HEK293T (cell line): ENCODE measurements at regions not wholly inside any gene's neighbourhood (a gene's known extent, or its start where the extent isn't known, plus 50 kb on each side); places are given as distances from the start of the nearest gene placed in this dataset.

ENCODE experiments used
- CTCF ChIA-PET: fragments of 350-600 bp; formaldehyde crosslinking; extraction: SDS; loops from one replicate; lab custom pipeline; 2021; ENCODE audit warnings: antibody characterized with exemption, inconsistent platforms; lab: Yijun Ruan, JAX
- POLR2A ChIA-PET: fragments of 350-600 bp; formaldehyde crosslinking; extraction: SDS; loops from one replicate; lab custom pipeline; 2020; ENCODE audit warnings: antibody characterized with exemption, inconsistent platforms; lab: Yijun Ruan, JAX
- DNase-seq: peaks from one replicate; pipeline ENCODE4 v3.0.0; 2012; ENCODE audit warnings: mixed read lengths; ENCODE audit errors: extremely low spot score
- ARNT ChIP-seq: fragments of 450-650 bp; IDR thresholded peaks from 2 replicates; pipeline ENCODE4 v1.6.1; 2017; ENCODE audit warnings: mild to moderate bottlenecking
- BHLHE40 ChIP-seq: fragments of 450-650 bp; IDR thresholded peaks from 2 replicates; pipeline ENCODE4 v1.6.1; 2016; ENCODE audit warnings: mild to moderate bottlenecking, moderate library complexity, borderline replicate concordance
- CTBP1 ChIP-seq: fragments of 450-650 bp; IDR thresholded peaks from 2 replicates; pipeline ENCODE4 v1.6.1; 2016; ENCODE audit warnings: borderline replicate concordance
- ELF4 ChIP-seq: fragments of 450-650 bp; IDR thresholded peaks from 2 replicates; pipeline ENCODE4 v1.6.1; 2017; ENCODE audit warnings: antibody characterized with exemption
- FOXA1 ChIP-seq: fragments of 450-650 bp; IDR thresholded peaks from 2 replicates; pipeline ENCODE4 v1.6.1; 2016; ENCODE audit warnings: mild to moderate bottlenecking
- FOXK2 ChIP-seq: fragments of 450-650 bp; IDR thresholded peaks from 2 replicates; pipeline ENCODE4 v1.6.1; 2016; ENCODE audit warnings: mild to moderate bottlenecking
- FOXM1 ChIP-seq: fragments of 450-650 bp; IDR thresholded peaks from 2 replicates; pipeline ENCODE4 v1.6.1; 2017; ENCODE audit warnings: mild to moderate bottlenecking, borderline replicate concordance
- HDGF ChIP-seq: fragments of 450-650 bp; IDR thresholded peaks from 2 replicates; pipeline ENCODE4 v1.6.1; 2017; ENCODE audit warnings: antibody characterized with exemption, borderline replicate concordance
- L3MBTL2 ChIP-seq: fragments of 450-650 bp; conservative IDR thresholded peaks from 2 replicates; pipeline ENCODE4 v1.6.1; 2016; ENCODE audit warnings: mild to moderate bottlenecking
- LEF1 ChIP-seq: fragments of 450-650 bp; IDR thresholded peaks from 2 replicates; pipeline ENCODE4 v1.6.1; 2017; ENCODE audit warnings: mild to moderate bottlenecking, borderline replicate concordance
- NFRKB ChIP-seq: fragments of 450-650 bp; IDR thresholded peaks from 2 replicates; pipeline ENCODE4 v1.6.1; 2016; ENCODE audit warnings: mild to moderate bottlenecking, moderate library complexity
- PKNOX1 ChIP-seq: fragments of 450-650 bp; IDR thresholded peaks from 2 replicates; pipeline ENCODE4 v1.6.1; 2016
- SP1 ChIP-seq: fragments of 450-650 bp; IDR thresholded peaks from 2 replicates; pipeline ENCODE4 v1.6.1; 2017
- SUZ12 ChIP-seq: fragments of 450-650 bp; IDR thresholded peaks from 2 replicates; pipeline ENCODE4 v1.6.1; 2016; ENCODE audit warnings: mild to moderate bottlenecking
- TARDBP ChIP-seq: fragments of 450-650 bp; IDR thresholded peaks from 2 replicates; pipeline ENCODE4 v1.6.1; 2016
- ZNF384 ChIP-seq: fragments of 450-650 bp; IDR thresholded peaks from 2 replicates; pipeline ENCODE4 v1.6.1; 2016

GRCh38 chr2:43171789-43172188, 54.6 kb downstream of the ZFP36L2 start:
- DNase-seq: no peak
- ChIA-PET POLR2A (interaction anchor here (2.1 kb wide), 1 partner anchor 50 kb away, joined by 8 read pairs; no protein-coding TSS in a partner anchor), CTCF (interaction anchor here (0.6 to 0.7 kb wide), 5 partner anchors 9 to 304 kb away, joined by 3 to 4 read pairs (median 3); no protein-coding TSS in a partner anchor)
- no peak for TF ChIP-seq LEF1
- no peak for TF ChIP-seq FOXK2
- TF ChIP-seq ARNT: no peak
- no peak for TF ChIP-seq ZNF384
- TF ChIP-seq L3MBTL2: no peak
- TF ChIP-seq NFRKB: no peak
- TF ChIP-seq PKNOX1: no peak
- TF ChIP-seq BHLHE40: no peak
- TF ChIP-seq FOXM1: no peak
- TF ChIP-seq HDGF: no peak
- no peak for TF ChIP-seq FOXA1
- no peak for TF ChIP-seq ELF4
- TF ChIP-seq CTBP1: no peak
- no peak for TF ChIP-seq TARDBP
- no peak for TF ChIP-seq SP1
- TF ChIP-seq SUZ12: no peak

GRCh38 chr2:43170405-43171105, 55.9 kb downstream of the ZFP36L2 start:
- ChIA-PET POLR2A (interaction anchor here (2.1 kb wide), 1 partner anchor 51 kb away, joined by 8 read pairs; no protein-coding TSS in a partner anchor), CTCF (interaction anchor here (0.6 to 1.6 kb wide), 12 partner anchors 8 to 399 kb away, joined by 3 to 10 read pairs (median 4); no protein-coding TSS in a partner anchor)
- TF ChIP-seq BHLHE40 (no peak), PKNOX1 (no peak), HDGF (no peak), NFRKB (no peak), FOXK2 (no peak), ELF4 (no peak), ZNF384 (no peak), ARNT (no peak), SUZ12 (no peak), SP1 (no peak), CTBP1 (no peak), TARDBP (no peak)
- no peak for DNase-seq

- CTCF ChIA-PET: interaction anchor here (0.6 to 1.6 kb wide), 14 partner anchors 9 to 400 kb away, joined by 3 to 10 read pairs (median 4); no protein-coding TSS in a partner anchor
- POLR2A ChIA-PET: interaction anchor here (2.1 to 3.7 kb wide), 2 partner anchors 52 to 58 kb away, joined by 8 to 16 read pairs; partner anchors contain the start of gene ZFP36L2
- peak; percentile 78 for DNase-seq
- TF ChIP-seq NFRKB (no peak), SUZ12 (no peak), L3MBTL2 (peak; percentile 73), ELF4 (no peak), CTBP1 (no peak), TARDBP (no peak), FOXM1 (no peak)
Observed at GRCh38 chr2:43169987-43170386, 56.4 kb downstream of the ZFP36L2 start.

GRCh38 chr2:43169099-43169945, 57.1 kb downstream of the ZFP36L2 start:
- no peak for DNase-seq
- CTCF ChIA-PET: interaction anchor here (0.9 to 1.5 kb wide), 9 partner anchors 9 to 114 kb away, joined by 3 to 9 read pairs (median 4); no protein-coding TSS in a partner anchor
- TF ChIP-seq ZNF384: no peak
- TF ChIP-seq LEF1: no peak
- POLR2A ChIA-PET: interaction anchor here (3.7 kb wide), 1 partner anchor 58 kb away, joined by 16 read pairs; the partner anchor contains the start of gene ZFP36L2

- TF ChIP-seq FOXM1: no peak
- no peak for TF ChIP-seq LEF1
- no peak for TF ChIP-seq ARNT
- TF ChIP-seq HDGF: no peak
- no peak for TF ChIP-seq SUZ12
- no peak for TF ChIP-seq CTBP1
- TF ChIP-seq PKNOX1: no peak
- TF ChIP-seq ELF4: no peak
- TF ChIP-seq FOXA1: no peak
- TF ChIP-seq TARDBP: no peak
- no peak for TF ChIP-seq L3MBTL2
- no peak for TF ChIP-seq NFRKB
- no peak for TF ChIP-seq ZNF384
- no peak for TF ChIP-seq BHLHE40
- TF ChIP-seq FOXK2: no peak
- TF ChIP-seq SP1: no peak
- CTCF ChIA-PET: interaction anchor here (0.6 to 1.3 kb wide), 3 partner anchors 28 to 190 kb away, joined by 3 to 5 read pairs (median 3); no protein-coding TSS in a partner anchor
- POLR2A ChIA-PET: interaction anchor here (0.9 to 3.7 kb wide), 2 partner anchors 48 to 60 kb away, joined by 3 to 16 read pairs; partner anchors contain the start of gene ZFP36L2
- no peak for DNase-seq
Observed at GRCh38 chr2:43168016-43168369, 58.4 kb downstream of the ZFP36L2 start.
